GM19035 (cell line): ENCODE measurements at regions not wholly inside any gene's neighbourhood (a gene's known extent, or its start where the extent isn't known, plus 50 kb on each side); places are given as distances from the start of the nearest gene placed in this dataset.

Source experiments
- ATAC-seq: cut with Tn5 transposase; IDR thresholded peaks from one replicate; pipeline ENCODE4 v1.9.1; 2021; ENCODE audit not compliant: unreplicated experiment

GRCh38 chr6:139551376-139551775 is 176.9 kb upstream of the CITED2 start:
- no peak for ATAC-seq

- no peak for ATAC-seq
These were observed 175.9 kb upstream of the CITED2 start for GRCh38 chr6:139550361-139550760.

GRCh38 chr6:139549561-139550070 is 175.2 kb upstream of the CITED2 start:
- no peak for ATAC-seq

- ATAC-seq, result no peak
These were observed 173.4 kb upstream of the CITED2 start for GRCh38 chr6:139547804-139548203.

- no peak for ATAC-seq
These were observed 172.8 kb upstream of the CITED2 start for GRCh38 chr6:139547122-139547776.

- no peak for ATAC-seq
These were observed 171.6 kb upstream of the CITED2 start for GRCh38 chr6:139546106-139546472.

GRCh38 chr6:139545206-139546105 is 171.0 kb upstream of the CITED2 start:
- no peak for ATAC-seq

- ATAC-seq, result no peak
These were observed 170.2 kb upstream of the CITED2 start for GRCh38 chr6:139544701-139545057.

GRCh38 chr6:139542351-139542750 is 167.9 kb upstream of the CITED2 start:
- ATAC-seq, result no peak

GRCh38 chr6:139540894-139541293 is 166.4 kb upstream of the CITED2 start:
- no peak for ATAC-seq

GRCh38 chr6:139540276-139540675 is 165.8 kb upstream of the CITED2 start:
- ATAC-seq, result peak; percentile 66

- ATAC-seq, result no peak
These were observed 165.4 kb upstream of the CITED2 start for GRCh38 chr6:139539852-139540251.

GRCh38 chr6:139538366-139538765 is 163.9 kb upstream of the CITED2 start:
- ATAC-seq, result no peak

- no peak for ATAC-seq
These were observed 162.5 kb upstream of the CITED2 start for GRCh38 chr6:139536751-139537617.

- ATAC-seq, result no peak
These were observed 160.1 kb upstream of the CITED2 start for GRCh38 chr6:139534472-139535115.

GRCh38 chr6:139533573-139534471 is 159.4 kb upstream of the CITED2 start:
- no peak for ATAC-seq

GRCh38 chr6:139533171-139533570 is 158.7 kb upstream of the CITED2 start:
- ATAC-seq, result no peak

- peak; percentile 71 for ATAC-seq
These were observed 157.0 kb upstream of the CITED2 start for GRCh38 chr6:139531148-139532115.

GRCh38 chr6:139530561-139530960 is 156.1 kb upstream of the CITED2 start:
- no peak for ATAC-seq
